WI38 (cell line): ENCODE measurements at regions not wholly inside any gene's neighbourhood (a gene's known extent, or its start where the extent isn't known, plus 50 kb on each side); places are given as distances from the start of the nearest gene placed in this dataset.

ENCODE experiments used
- H3K4me3 ChIP-seq: 2 replicates; pipeline ENCODE4 v1.5.1; 2011; ENCODE audit warnings: low read depth, mild to moderate bottlenecking, control low read depth, low read length
- TF ChIP-seq, protein P1 (sequence below): IDR thresholded peaks from 2 replicates; pipeline ENCODE4 v1.5.1; 2012; ENCODE audit warnings: low read depth, mild to moderate bottlenecking, control low read depth, low read length

DNA sequence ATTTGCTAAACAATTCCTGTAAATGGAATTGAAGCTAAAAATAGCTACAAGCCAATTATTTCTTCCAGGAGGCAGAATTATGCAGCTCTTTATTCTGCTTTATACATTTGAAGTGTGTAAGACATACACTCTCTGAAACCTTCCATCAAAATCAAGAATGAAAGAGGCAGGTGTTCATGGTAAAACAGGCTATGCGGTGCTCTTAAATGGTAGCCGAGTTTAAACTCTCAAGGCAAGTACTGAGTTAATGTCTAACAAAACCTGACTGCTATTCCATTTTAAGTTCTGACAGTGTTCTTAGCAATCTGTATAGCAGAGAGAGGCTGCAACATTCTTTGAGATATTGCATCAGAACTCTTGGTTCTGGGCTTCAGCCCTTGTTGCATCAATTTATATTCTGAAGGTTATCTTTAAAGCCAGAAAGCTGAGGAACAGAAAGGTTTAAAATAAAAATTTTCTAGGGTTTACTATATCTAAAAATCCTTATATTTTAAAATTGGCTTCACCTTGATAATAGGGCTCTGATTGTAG is 248.3 kb upstream of the CCNG1 start:
- TF ChIP-seq, protein P1, sequence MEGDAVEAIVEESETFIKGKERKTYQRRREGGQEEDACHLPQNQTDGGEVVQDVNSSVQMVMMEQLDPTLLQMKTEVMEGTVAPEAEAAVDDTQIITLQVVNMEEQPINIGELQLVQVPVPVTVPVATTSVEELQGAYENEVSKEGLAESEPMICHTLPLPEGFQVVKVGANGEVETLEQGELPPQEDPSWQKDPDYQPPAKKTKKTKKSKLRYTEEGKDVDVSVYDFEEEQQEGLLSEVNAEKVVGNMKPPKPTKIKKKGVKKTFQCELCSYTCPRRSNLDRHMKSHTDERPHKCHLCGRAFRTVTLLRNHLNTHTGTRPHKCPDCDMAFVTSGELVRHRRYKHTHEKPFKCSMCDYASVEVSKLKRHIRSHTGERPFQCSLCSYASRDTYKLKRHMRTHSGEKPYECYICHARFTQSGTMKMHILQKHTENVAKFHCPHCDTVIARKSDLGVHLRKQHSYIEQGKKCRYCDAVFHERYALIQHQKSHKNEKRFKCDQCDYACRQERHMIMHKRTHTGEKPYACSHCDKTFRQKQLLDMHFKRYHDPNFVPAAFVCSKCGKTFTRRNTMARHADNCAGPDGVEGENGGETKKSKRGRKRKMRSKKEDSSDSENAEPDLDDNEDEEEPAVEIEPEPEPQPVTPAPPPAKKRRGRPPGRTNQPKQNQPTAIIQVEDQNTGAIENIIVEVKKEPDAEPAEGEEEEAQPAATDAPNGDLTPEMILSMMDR: no peak
- H3K4me3 ChIP-seq: no peak overlapping the region

GRCh38 chr5:163190283-163190682 is 247.1 kb upstream of the CCNG1 start:
- H3K4me3 ChIP-seq: no peak overlapping the region
- TF ChIP-seq, protein P1: no peak

DNA sequence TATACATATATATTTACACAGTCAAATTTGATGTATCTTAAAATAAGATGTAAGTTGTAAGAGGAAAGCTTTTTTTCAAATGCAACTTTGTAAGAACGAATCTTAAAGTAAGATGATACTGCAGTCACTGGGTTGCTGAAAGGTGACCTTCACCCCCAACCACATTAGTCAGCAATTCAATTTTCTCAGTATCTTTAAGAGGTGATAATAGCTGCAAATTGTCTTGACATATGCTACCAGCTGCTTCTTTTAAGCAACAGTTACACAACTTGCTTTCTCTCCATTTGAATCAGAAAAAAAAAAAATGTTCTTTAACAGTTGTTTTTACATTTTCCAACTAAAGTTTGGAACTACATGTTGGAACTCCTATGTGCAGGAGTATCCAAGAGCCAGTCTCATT is 246.6 kb upstream of the CCNG1 start:
- TF ChIP-seq, protein P1: no peak
- no peak overlapping the region for H3K4me3 ChIP-seq

- TF ChIP-seq, protein P1: no peak
- no peak overlapping the region for H3K4me3 ChIP-seq
These were observed 243.5 kb upstream of the CCNG1 start for GRCh38 chr5:163193886-163194285.

DNA sequence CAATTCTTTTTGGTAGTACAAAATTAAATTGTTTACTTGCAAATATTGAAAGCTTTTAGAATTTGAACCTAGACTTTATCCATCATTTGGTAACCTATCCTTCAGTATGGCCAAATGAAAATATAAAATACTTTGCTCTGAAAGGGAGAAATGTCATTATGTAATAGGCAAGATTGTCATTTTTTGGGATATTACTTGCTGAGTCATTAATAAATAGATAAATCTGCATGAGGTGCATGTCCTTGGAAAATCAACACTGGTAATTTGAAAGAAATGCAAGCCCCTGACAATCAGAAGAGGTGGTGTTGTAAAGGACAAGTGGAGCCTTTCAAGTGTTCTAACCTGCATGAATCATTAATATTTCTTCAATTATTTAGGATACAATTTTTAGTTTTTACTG is 231.8 kb upstream of the CCNG1 start:
- TF ChIP-seq, protein P1: no peak
- H3K4me3 ChIP-seq: no peak overlapping the region

DNA sequence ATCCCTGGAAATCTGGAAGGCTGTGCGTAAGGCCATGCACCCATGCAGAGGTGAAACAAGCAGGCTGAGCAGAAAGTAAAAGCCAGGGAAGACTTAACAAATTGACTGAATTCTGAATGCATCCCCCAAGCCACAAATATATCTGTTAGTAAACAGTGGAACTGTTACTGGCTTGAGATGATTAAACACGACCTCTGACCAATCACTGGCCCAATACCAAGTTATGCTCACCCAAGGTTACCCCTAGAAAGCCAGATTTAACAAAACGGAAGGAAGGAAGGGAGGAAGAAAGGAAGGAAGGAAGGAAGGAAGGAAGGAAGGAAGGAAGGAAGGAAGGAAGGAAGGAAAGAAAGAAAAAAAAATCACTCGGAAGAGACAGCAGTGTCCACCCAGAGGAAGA is 215.8 kb upstream of the CCNG1 start:
- TF ChIP-seq, protein P1: no peak
- no peak overlapping the region for H3K4me3 ChIP-seq

DNA sequence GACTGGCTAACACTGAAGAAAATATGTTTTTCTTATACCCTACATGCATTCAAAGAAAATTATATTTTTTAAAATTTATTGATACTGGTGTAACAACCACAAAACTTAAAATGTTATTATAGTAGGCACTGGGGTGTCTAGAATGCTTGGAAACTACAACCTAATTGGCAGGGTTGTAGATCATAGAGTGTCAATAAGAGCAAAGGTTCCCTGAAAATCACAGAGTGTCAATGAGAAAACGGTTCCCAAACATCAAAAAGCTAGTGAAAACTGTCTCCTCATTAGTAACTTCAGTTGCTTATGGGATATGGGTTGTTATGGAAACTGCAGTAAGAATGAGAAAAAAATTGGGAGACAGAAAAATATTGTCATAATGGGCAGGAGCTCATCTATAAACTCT is 214.4 kb upstream of the CCNG1 start:
- TF ChIP-seq, protein P1: no peak
- H3K4me3 ChIP-seq: no peak overlapping the region
